B cell (primary cell): ENCODE measurements at regions not wholly inside any gene's neighbourhood (a gene's known extent, or its start where the extent isn't known, plus 50 kb on each side); places are given as distances from the start of the nearest gene placed in this dataset.

ENCODE experiments used
- ATAC-seq: fragments of 200-7000 bp; cut with Tn5 transposase; one replicate; pipeline ENCODE4 v1.10.0; 2021; ENCODE audit warnings: low read depth, mild to moderate bottlenecking, moderate number of reproducible peaks, moderate library complexity
- CTCF ChIA-PET: fragments of 350-600 bp; sonication (Branson Sonifier 250); formaldehyde crosslinking; loops from one replicate; lab custom pipeline; 2021; ENCODE audit warnings: antibody characterized with exemption, inconsistent platforms; lab: Charles Lee
- POLR2A ChIA-PET: fragments of 350-600 bp; sonication (Branson Sonifier 250); formaldehyde crosslinking; loops from one replicate; lab custom pipeline; 2021; ENCODE audit warnings: antibody characterized with exemption; lab: Charles Lee
- DNase-seq: peaks from one replicate; pipeline ENCODE4 v3.0.0; 2013
- H2AFZ ChIP-seq: 2 replicates; pipeline ENCODE4 v1.6.1; 2012; ENCODE audit warnings: mild to moderate bottlenecking, low read depth, low read length; ENCODE audit not compliant: insufficient read depth, poor library complexity, severe bottlenecking
- H3K27ac ChIP-seq, 2 donors: 1 replicate in 1 of 2; 2 replicates in 1 of 2; pipeline ENCODE4 v1.5.1; 2012 to 2013; ENCODE audit warnings: low read length in 2 of 2, mild to moderate bottlenecking in 2 of 2, moderate library complexity in 1 of 2
- H3K27me3 ChIP-seq, 4 experiments: fragments of 200-600 bp in 1 of 4; sonication (generic) in 1 of 4; replicated peaks in 1 of 4; 1 replicate in 2 of 4; 2 replicates in 2 of 4; pipeline versions ENCODE4 v1.6.1 to v1.7.0; 2013 to 2016; ENCODE audit warnings: low read length in 3 of 4, mild to moderate bottlenecking in 2 of 4, mixed read lengths in 1 of 4, moderate library complexity in 1 of 4; ENCODE audit not compliant: insufficient read depth in 4 of 4, control insufficient read depth in 3 of 4; ENCODE audit errors: control extremely low read depth in 1 of 4
- H3K36me3 ChIP-seq, 2 experiments: replicated peaks in 1 of 2; 1 replicate in 1 of 2; 2 replicates in 1 of 2; pipeline versions ENCODE4 v1.6.1 to v1.7.1; 2013; ENCODE audit warnings: low read length in 1 of 2; ENCODE audit not compliant: insufficient read depth in 2 of 2, control insufficient read depth in 1 of 2; ENCODE audit errors: control extremely low read depth in 1 of 2, extremely low read depth in 1 of 2
- H3K4me1 ChIP-seq, 2 donors: fragments of 200-600 bp in 1 of 2; sonication (generic) in 1 of 2; 1 replicate in 1 of 2; 2 replicates in 1 of 2; pipeline versions ENCODE4 v1.5.1 to v1.6.1; 2013 to 2017; ENCODE audit warnings: low read length in 2 of 2; ENCODE audit not compliant: control insufficient read depth in 2 of 2, insufficient read depth in 2 of 2
- H3K4me2 ChIP-seq: replicated peaks from 2 replicates; pipeline ENCODE3; 2012; ENCODE audit warnings: mild to moderate bottlenecking, low read depth, low read length; ENCODE audit not compliant: poor library complexity, severe bottlenecking
- H3K4me3 ChIP-seq, 5 experiments: fragments of 200-600 bp in 1 of 5; sonication (generic) in 1 of 5; 1 replicate in 3 of 5; 2 replicates in 2 of 5; pipeline versions ENCODE4 v1.5.1 to v1.7.0; 2011 to 2016; ENCODE audit warnings: low read length in 4 of 5, mild to moderate bottlenecking in 4 of 5, low read depth in 2 of 5, control low read depth in 1 of 5, moderate library complexity in 1 of 5; ENCODE audit not compliant: insufficient read depth in 1 of 5; ENCODE audit errors: control extremely low read depth in 1 of 5, extremely low read depth in 1 of 5
- H3K79me2 ChIP-seq: fragments of 200-600 bp; sonication (generic); one replicate; pipeline ENCODE4 v1.6.0; 2016; ENCODE audit warnings: low read length; ENCODE audit not compliant: control insufficient read depth, insufficient read depth
- H3K9ac ChIP-seq: fragments of 200-600 bp; sonication (generic); 2 replicates; pipeline ENCODE4 v1.6.1; 2017; ENCODE audit warnings: mild to moderate bottlenecking, low read length, moderate library complexity
- H3K9me3 ChIP-seq, 3 donors: one replicate each; pipeline versions ENCODE4 v1.6.1 to v1.7.1; 2013; ENCODE audit warnings: low read length in 2 of 3; ENCODE audit not compliant: control insufficient read depth in 2 of 3, insufficient read depth in 1 of 3; ENCODE audit errors: control extremely low read depth in 1 of 3
- H4K20me1 ChIP-seq: 2 replicates; pipeline ENCODE4 v1.6.0; 2012; ENCODE audit warnings: mild to moderate bottlenecking, low read length; ENCODE audit not compliant: insufficient read depth, control insufficient read depth, poor library complexity, severe bottlenecking
- H3K27ac Mint-ChIP-seq: one replicate; pipeline ENCODE4 v1.8.0; 2021; ENCODE audit warnings: mixed read lengths
- H3K27me3 Mint-ChIP-seq: one replicate; pipeline ENCODE4 v1.8.0; 2021; ENCODE audit warnings: mixed read lengths
- H3K4me1 Mint-ChIP-seq: one replicate; pipeline ENCODE4 v1.8.0; 2021; ENCODE audit warnings: mixed read lengths
- H3K4me3 Mint-ChIP-seq: one replicate; pipeline ENCODE4 v1.8.0; 2021; ENCODE audit warnings: mixed read lengths
- H3K9me3 Mint-ChIP-seq: one replicate; pipeline ENCODE4 v1.8.0; 2022; ENCODE audit warnings: mixed read lengths; ENCODE audit not compliant: insufficient read depth
- CTCF ChIP-seq: fragments of 200-600 bp; IDR thresholded peaks from one replicate; pipeline ENCODE4 v1.8.0; 2022; ENCODE audit warnings: antibody characterized with exemption, mild to moderate bottlenecking
- EZH2 ChIP-seq: IDR thresholded peaks from 2 replicates; pipeline ENCODE4 v1.6.1; 2012; ENCODE audit warnings: borderline replicate concordance, low read depth, mild to moderate bottlenecking, moderate library complexity, low read length; ENCODE audit not compliant: insufficient read depth, poor library complexity, severe bottlenecking
- WGBS: methylation state at CpG from one replicate; pipeline ENCODE4 v1.1.5; 2013; ENCODE audit warnings: missing lambda C conversion rate; ENCODE audit not compliant: insufficient coverage; 5-methylcytosine and 5-hydroxymethylcytosine counted together
- intact Hi-C: fragments of 100-400 bp; cut with micrococcal nuclease; formaldehyde crosslinking; loops from one replicate; pipeline ENCODE4 v1.10.0; 2022

DNA sequence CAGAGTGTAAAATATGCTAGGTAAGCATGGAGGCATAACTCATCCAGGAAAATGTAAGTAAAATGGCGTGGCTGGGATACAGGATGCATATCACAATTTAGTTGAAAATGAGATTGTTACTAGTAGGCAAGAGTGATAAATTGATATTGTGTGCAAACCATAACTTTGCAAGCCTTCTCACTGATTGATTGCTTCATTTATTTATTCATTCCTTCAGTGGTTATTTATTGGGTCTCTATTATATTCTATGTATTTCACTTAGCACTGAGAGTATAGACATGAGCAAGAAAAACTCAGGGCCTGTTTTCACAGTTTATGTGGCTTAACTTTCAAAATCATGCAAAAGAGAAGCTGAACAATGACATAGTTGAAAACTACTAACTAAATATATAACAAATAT is 241.0 kb upstream of the EYS start:
- Histone ChIP-seq H3K27me3 (no peaks in the 10 kb centered on the region), H3K4me2 (no peak overlapping the region), H2AFZ (no peak overlapping the region), H3K27ac (no peak overlapping the region), H4K20me1 (no peaks in the 10 kb centered on the region), H3K9me3 (peaks cover 0 to 2% (median 0%) of the 10 kb centered on the region in 3 donors), H3K79me2 (no peaks in the 10 kb centered on the region), H3K4me1 (no peaks in the 10 kb centered on the region), H3K4me3 (no peak overlapping the region), H3K9ac (no peak overlapping the region), H3K36me3 (no peaks in the 10 kb centered on the region)
- no CpG with 5 or more reads among the region's 1 CpG for WGBS
- DNase-seq (no peak), ATAC-seq (no peak)
- Mint-ChIP-seq H3K27me3 (no peaks in the 10 kb centered on the region), H3K27ac (no peak overlapping the region), H3K9me3 (peaks cover 5% of the 10 kb centered on the region), H3K4me1 (no peaks in the 10 kb centered on the region), H3K4me3 (no peak overlapping the region)
- TF ChIP-seq EZH2 (no peak), CTCF (no peak)
- intact Hi-C loops: no loop called here
- POLR2A ChIA-PET: no interaction called here
- CTCF ChIA-PET: no interaction called here

DNA sequence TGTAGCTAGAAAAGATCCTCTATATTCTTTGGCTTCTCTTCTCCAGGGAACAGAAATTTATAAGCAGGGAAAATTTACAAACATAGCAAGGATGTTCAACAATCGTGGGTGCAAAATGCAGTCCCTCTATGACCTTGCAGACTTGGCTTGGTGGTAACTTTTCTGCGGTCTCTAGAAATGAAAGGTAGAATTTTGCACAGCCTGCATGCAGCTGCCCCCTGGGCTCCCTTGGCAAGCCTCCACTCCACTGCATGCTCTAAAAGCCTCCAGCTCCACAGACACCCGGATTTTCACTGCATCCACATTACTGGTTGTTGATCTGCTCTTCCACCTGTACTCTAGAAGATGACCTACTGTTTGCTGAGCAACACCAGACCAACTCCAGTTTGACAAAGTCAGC is 236.5 kb upstream of the EYS start:
- Histone ChIP-seq H2AFZ (no peak overlapping the region), H3K36me3 (no peaks in the 10 kb centered on the region), H3K27ac (no peak overlapping the region), H3K79me2 (no peaks in the 10 kb centered on the region), H4K20me1 (no peaks in the 10 kb centered on the region), H3K9ac (no peak overlapping the region), H3K27me3 (no peaks in the 10 kb centered on the region), H3K4me3 (no peak overlapping the region), H3K4me2 (no peak overlapping the region), H3K9me3 (peaks cover 0 to 2% (median 2%) of the 10 kb centered on the region in 3 donors), H3K4me1 (no peaks in the 10 kb centered on the region)
- intact Hi-C loops: no loop called here
- WGBS: 81% methylated on average over 3 of the region's 3 CpGs
- Mint-ChIP-seq H3K27ac (no peak overlapping the region), H3K4me3 (no peak overlapping the region), H3K9me3 (peaks cover 5% of the 10 kb centered on the region), H3K4me1 (no peaks in the 10 kb centered on the region), H3K27me3 (no peaks in the 10 kb centered on the region)
- DNase-seq (no peak), ATAC-seq (no peak)
- ChIA-PET POLR2A (no interaction called here), CTCF (no interaction called here)
- no peak for TF ChIP-seq CTCF
